ENCODE measurements at regions not wholly inside any gene's neighbourhood (a gene's known extent, or its start where the extent isn't known, plus 50 kb on each side); places are given as distances from the start of the nearest gene placed in this dataset.

DNA sequence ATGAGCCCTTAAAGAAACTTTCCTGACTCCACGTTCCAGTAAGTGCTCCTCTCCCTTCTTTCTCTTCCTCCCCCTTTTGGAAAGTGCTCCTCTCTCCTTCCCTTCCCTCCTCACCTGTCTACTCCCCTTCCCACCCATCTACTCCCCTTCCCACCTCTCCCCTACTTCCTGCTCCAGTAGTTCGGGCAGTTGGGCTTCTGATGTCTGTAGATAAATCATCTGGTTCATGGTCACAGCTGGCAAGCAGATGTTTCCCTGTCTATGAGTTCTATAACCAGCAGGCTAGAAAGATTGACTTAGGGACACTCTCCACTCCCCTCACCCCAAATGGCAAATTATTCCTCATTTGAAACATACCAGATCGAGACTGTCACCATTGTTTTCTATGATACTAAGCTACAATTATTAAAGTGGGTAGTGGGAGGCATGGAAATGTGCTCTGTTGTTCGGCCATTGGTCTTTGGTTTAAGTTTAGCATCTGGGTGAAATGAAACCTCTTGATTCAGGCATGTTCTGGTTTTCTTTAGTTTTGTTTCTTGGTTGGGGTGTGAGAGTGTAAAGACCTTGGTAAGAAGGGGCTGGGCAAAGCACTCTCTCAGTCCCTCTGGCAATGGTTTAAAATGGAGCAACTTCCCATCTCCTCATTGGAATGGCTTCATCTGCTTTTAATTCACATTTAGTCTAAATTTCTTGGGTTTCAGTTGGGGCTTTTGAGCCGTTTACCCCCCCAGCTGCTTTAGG is 413.2 kb upstream of the SPRED2 start:
- H3K27me3 ChIP-seq (replicated peaks; ENCODE audit: insufficient read depth, low read depth, low read length, poor library complexity), result no peaks in the 10 kb centered on the region
- BruUV-seq (replicated peaks), result no TSS peak
- no peak overlapping the region for H3K27ac ChIP-seq (ENCODE audit: low read depth, low read length, poor library complexity, severe bottlenecking)
- no peak overlapping the region for H3K4me3 ChIP-seq (ENCODE audit: low read depth, low read length, poor library complexity, severe bottlenecking)
- no peaks in the 10 kb centered on the region for H3K36me3 ChIP-seq (ENCODE audit: insufficient read depth, low read length, poor library complexity, severe bottlenecking)
- no peak for TF ChIP-seq EZH2 (IDR thresholded peaks at IDR 0.05; ENCODE audit: borderline replicate concordance, low read depth, low read length, poor library complexity, severe bottlenecking)
- TF ChIP-seq, protein P1, sequence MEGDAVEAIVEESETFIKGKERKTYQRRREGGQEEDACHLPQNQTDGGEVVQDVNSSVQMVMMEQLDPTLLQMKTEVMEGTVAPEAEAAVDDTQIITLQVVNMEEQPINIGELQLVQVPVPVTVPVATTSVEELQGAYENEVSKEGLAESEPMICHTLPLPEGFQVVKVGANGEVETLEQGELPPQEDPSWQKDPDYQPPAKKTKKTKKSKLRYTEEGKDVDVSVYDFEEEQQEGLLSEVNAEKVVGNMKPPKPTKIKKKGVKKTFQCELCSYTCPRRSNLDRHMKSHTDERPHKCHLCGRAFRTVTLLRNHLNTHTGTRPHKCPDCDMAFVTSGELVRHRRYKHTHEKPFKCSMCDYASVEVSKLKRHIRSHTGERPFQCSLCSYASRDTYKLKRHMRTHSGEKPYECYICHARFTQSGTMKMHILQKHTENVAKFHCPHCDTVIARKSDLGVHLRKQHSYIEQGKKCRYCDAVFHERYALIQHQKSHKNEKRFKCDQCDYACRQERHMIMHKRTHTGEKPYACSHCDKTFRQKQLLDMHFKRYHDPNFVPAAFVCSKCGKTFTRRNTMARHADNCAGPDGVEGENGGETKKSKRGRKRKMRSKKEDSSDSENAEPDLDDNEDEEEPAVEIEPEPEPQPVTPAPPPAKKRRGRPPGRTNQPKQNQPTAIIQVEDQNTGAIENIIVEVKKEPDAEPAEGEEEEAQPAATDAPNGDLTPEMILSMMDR (conservative IDR thresholded peaks at IDR 0.05; ENCODE audit: low read depth, low read length), result no peak
- ChIA-PET CTCF (no interaction called here), POLR2A (ENCODE audit: low non-redundant PET) (no interaction called here)
- intact Hi-C loops (cut with micrococcal nuclease; ENCODE audit: unreplicated experiment), result no loop called here
- no peak for DNase-seq (ENCODE audit: low spot score)
- H3K4me1 ChIP-seq (ENCODE audit: insufficient read depth, low read length, poor library complexity, severe bottlenecking), result no peaks in the 10 kb centered on the region
- no peaks in the 10 kb centered on the region for H3K9me3 ChIP-seq (ENCODE audit: low read depth, low read length, poor library complexity, severe bottlenecking)

DNA sequence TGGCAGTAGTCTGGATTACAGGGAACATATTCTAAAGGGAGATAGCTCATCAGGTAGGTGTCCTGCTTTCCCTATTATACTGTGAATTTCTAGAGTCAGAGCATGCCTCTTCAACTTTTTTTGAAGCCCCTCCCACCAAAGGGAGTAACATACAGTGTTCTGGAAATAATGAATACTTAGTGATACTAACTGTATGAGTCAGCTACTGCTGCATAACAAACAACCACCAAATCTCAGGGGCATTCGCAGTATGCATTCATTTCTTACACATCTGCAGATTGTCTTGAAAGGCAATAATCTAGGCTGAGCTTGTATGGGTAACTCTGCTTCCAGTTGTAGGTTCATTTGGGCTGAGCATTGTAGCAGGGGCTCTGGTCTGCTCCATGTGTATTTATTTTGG is 409.7 kb upstream of the SPRED2 start:
- Histone ChIP-seq H3K27ac (ENCODE audit: low read depth, low read length, poor library complexity, severe bottlenecking) (no peak overlapping the region), H3K4me3 (ENCODE audit: low read depth, low read length, poor library complexity, severe bottlenecking) (no peak overlapping the region), H3K4me1 (ENCODE audit: insufficient read depth, low read length, poor library complexity, severe bottlenecking) (no peaks in the 10 kb centered on the region), H3K36me3 (ENCODE audit: insufficient read depth, low read length, poor library complexity, severe bottlenecking) (no peaks in the 10 kb centered on the region), H3K9me3 (ENCODE audit: low read depth, low read length, poor library complexity, severe bottlenecking) (no peaks in the 10 kb centered on the region), H3K27me3 (replicated peaks; ENCODE audit: insufficient read depth, low read depth, low read length, poor library complexity) (no peaks in the 10 kb centered on the region)
- no TSS peak for BruUV-seq (replicated peaks)
- intact Hi-C loops (cut with micrococcal nuclease; ENCODE audit: unreplicated experiment), result no loop called here
- TF ChIP-seq EZH2 (IDR thresholded peaks at IDR 0.05; ENCODE audit: borderline replicate concordance, low read depth, low read length, poor library complexity, severe bottlenecking), result no peak
- TF ChIP-seq, protein P1 (conservative IDR thresholded peaks at IDR 0.05; ENCODE audit: low read depth, low read length), result no peak
- no peak for DNase-seq (ENCODE audit: low spot score)
- ChIA-PET CTCF (no interaction called here), POLR2A (ENCODE audit: low non-redundant PET) (no interaction called here)

DNA sequence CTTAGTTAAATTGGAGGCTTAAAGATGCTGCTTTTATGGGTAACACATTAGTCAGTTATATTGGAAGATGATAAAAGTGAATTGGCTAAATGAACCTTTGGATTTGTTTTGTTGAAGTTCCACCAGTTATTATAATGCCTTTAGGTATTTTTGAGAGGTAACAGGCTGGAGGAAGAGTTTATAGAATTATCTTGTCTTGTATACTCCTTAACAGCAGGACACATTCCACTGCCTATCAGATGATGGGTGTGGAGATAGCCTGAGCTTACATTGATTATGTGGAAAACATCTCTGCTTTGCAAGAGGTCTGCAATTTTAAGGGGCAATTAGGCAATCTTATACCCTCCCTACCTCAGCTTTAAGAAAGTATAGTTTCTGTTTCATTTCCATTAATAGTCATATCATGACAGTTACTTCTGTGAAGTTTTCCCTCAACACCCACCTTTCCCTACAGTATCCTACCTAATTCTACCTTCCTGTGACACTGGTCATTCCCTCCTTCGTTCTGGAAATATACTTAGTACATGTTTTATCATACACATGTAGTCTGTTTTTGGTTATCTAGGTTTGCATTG is 403.7 kb upstream of the SPRED2 start:
- DNase-seq (ENCODE audit: low spot score), result no peak
- H3K4me3 ChIP-seq (ENCODE audit: low read depth, low read length, poor library complexity, severe bottlenecking), result no peak overlapping the region
- H3K9me3 ChIP-seq (ENCODE audit: low read depth, low read length, poor library complexity, severe bottlenecking), result no peaks in the 10 kb centered on the region
- H3K4me1 ChIP-seq (ENCODE audit: insufficient read depth, low read length, poor library complexity, severe bottlenecking), result peaks cover 9% of the 10 kb centered on the region
- H3K27me3 ChIP-seq (replicated peaks; ENCODE audit: insufficient read depth, low read depth, low read length, poor library complexity), result no peaks in the 10 kb centered on the region
- no TSS peak for BruUV-seq (replicated peaks)
- H3K27ac ChIP-seq (ENCODE audit: low read depth, low read length, poor library complexity, severe bottlenecking), result no peak overlapping the region
- TF ChIP-seq, protein P1 (conservative IDR thresholded peaks at IDR 0.05; ENCODE audit: low read depth, low read length), result no peak
- TF ChIP-seq EZH2 (IDR thresholded peaks at IDR 0.05; ENCODE audit: borderline replicate concordance, low read depth, low read length, poor library complexity, severe bottlenecking), result no peak
- ChIA-PET CTCF (no interaction called here), POLR2A (ENCODE audit: low non-redundant PET) (no interaction called here)
- no peaks in the 10 kb centered on the region for H3K36me3 ChIP-seq (ENCODE audit: insufficient read depth, low read length, poor library complexity, severe bottlenecking)
- intact Hi-C loops (cut with micrococcal nuclease; ENCODE audit: unreplicated experiment), result no loop called here
